IMR-90 (cell line): ENCODE measurements at regions not wholly inside any gene's neighbourhood (a gene's known extent, or its start where the extent isn't known, plus 50 kb on each side); places are given as distances from the start of the nearest gene placed in this dataset.

ENCODE experiments used
- ATAC-seq: fragments of 200-7000 bp; cut with Tn5 transposase; 2 replicates; pipeline ENCODE4 v1.9.1; 2020; ENCODE audit warnings: low read depth, mild to moderate bottlenecking, moderate library complexity
- BruUV-seq: library from RNA; stranded (reverse); fragments of 400-500 nt; replicated peaks from 2 replicates; lab custom pipeline; 2021; lab: Mats Ljungman, UMichigan
- CTCF ChIA-PET: fragments of 300-600 bp; formaldehyde crosslinking; extraction: SDS; loops from one replicate; lab custom pipeline; 2021; ENCODE audit warnings: antibody characterized with exemption; lab: Yijun Ruan, JAX
- POLR2A ChIA-PET: fragments of 300-600 bp; sonication (Branson Sonifier 250); formaldehyde crosslinking; loops from one replicate; lab custom pipeline; 2022; ENCODE audit warnings: antibody characterized with exemption; ENCODE audit not compliant: unreplicated experiment; lab: Charles Lee
- DNase-seq: peaks from one replicate; pipeline ENCODE4 v3.0.0; 2013
- H2AFZ ChIP-seq: replicated peaks from 2 replicates; pipeline ENCODE3; 2013; ENCODE audit warnings: low read length, mild to moderate bottlenecking; ENCODE audit not compliant: poor library complexity
- H2AK5ac ChIP-seq: 2 replicates; pipeline ENCODE4 v1.6.1; 2013; ENCODE audit warnings: low read depth, low read length, inconsistent platforms
- H2AK9ac ChIP-seq: replicated peaks from 2 replicates; pipeline ENCODE3; 2013; ENCODE audit warnings: mild to moderate bottlenecking, low read depth, low read length, moderate library complexity; ENCODE audit not compliant: poor library complexity
- H2BK120ac ChIP-seq: 2 replicates; pipeline ENCODE4 v1.6.1; 2013; ENCODE audit warnings: low read depth, low read length, inconsistent platforms
- H2BK15ac ChIP-seq: 3 replicates; pipeline ENCODE4 v1.6.1; 2013; ENCODE audit warnings: low read depth, low read length, inconsistent platforms
- H2BK20ac ChIP-seq: 2 replicates; pipeline ENCODE4 v1.6.1; 2013; ENCODE audit warnings: low read depth, mild to moderate bottlenecking, inconsistent platforms, low read length, moderate library complexity
- H2BK5ac ChIP-seq: 2 replicates; pipeline ENCODE4 v1.6.1; 2013; ENCODE audit warnings: mild to moderate bottlenecking, low read depth, low read length, inconsistent platforms; ENCODE audit not compliant: poor library complexity, severe bottlenecking
- H3K14ac ChIP-seq: replicated peaks from 2 replicates; pipeline ENCODE4 v1.6.1; 2013; ENCODE audit warnings: low read depth, low read length, inconsistent platforms
- H3K18ac ChIP-seq: 2 replicates; pipeline ENCODE4 v1.6.1; 2013; ENCODE audit warnings: low read depth, low read length, control low read depth
- H3K23ac ChIP-seq: 2 replicates; pipeline ENCODE4 v1.6.1; 2013; ENCODE audit warnings: low read depth, low read length, inconsistent platforms
- H3K27ac ChIP-seq: 2 replicates; pipeline ENCODE4 v1.5.1; 2013; ENCODE audit warnings: mild to moderate bottlenecking, control low read depth, low read length; ENCODE audit not compliant: insufficient read depth
- H3K27me3 ChIP-seq: 2 replicates; pipeline ENCODE4 v1.6.1; 2013; ENCODE audit warnings: low read length; ENCODE audit not compliant: control insufficient read depth, insufficient read depth
- H3K36me3 ChIP-seq: 2 replicates; pipeline ENCODE4 v1.6.1; 2013; ENCODE audit warnings: low read length, mixed read lengths; ENCODE audit not compliant: control insufficient read depth, insufficient read depth
- H3K4ac ChIP-seq: 2 replicates; pipeline ENCODE4 v1.6.1; 2013; ENCODE audit warnings: low read depth, low read length, inconsistent platforms
- H3K4me1 ChIP-seq: 2 replicates; pipeline ENCODE4 v1.6.1; 2013; ENCODE audit warnings: low read length, mixed read lengths; ENCODE audit not compliant: control insufficient read depth, insufficient read depth
- H3K4me2 ChIP-seq: 2 replicates; pipeline ENCODE4 v1.6.1; 2013; ENCODE audit warnings: low read depth, mild to moderate bottlenecking, control low read depth, low read length, moderate library complexity
- H3K4me3 ChIP-seq: 2 replicates; pipeline ENCODE4 v1.5.1; 2013; ENCODE audit warnings: low read depth, mild to moderate bottlenecking, control low read depth, low read length, moderate library complexity; ENCODE audit not compliant: insufficient read depth
- H3K56ac ChIP-seq: 2 replicates; pipeline ENCODE4 v1.6.1; 2013; ENCODE audit warnings: low read length, inconsistent platforms; ENCODE audit not compliant: insufficient read depth; ENCODE audit errors: extremely low read depth
- H3K79me1 ChIP-seq, 2 experiments: 2 replicates each; pipeline ENCODE4 v1.6.1; 2013; ENCODE audit warnings: low read length in 2 of 2, inconsistent platforms in 1 of 2, low read depth in 1 of 2
- H3K9ac ChIP-seq: 2 replicates; pipeline ENCODE4 v1.6.1; 2013; ENCODE audit warnings: low read depth, low read length, control low read depth
- H3K9me1 ChIP-seq: 2 replicates; pipeline ENCODE4 v1.6.1; 2013; ENCODE audit warnings: low read length, inconsistent platforms; ENCODE audit not compliant: insufficient read depth
- H3K9me3 ChIP-seq: 2 replicates; pipeline ENCODE4 v1.6.1; 2013; ENCODE audit warnings: low read length; ENCODE audit not compliant: control insufficient read depth, insufficient read depth
- H4K20me1 ChIP-seq: 2 replicates; pipeline ENCODE4 v1.6.1; 2013; ENCODE audit warnings: low read length, inconsistent platforms; ENCODE audit not compliant: insufficient read depth
- H4K5ac ChIP-seq: 2 replicates; pipeline ENCODE4 v1.6.1; 2013; ENCODE audit warnings: mild to moderate bottlenecking, low read depth, low read length, control low read depth
- H4K8ac ChIP-seq, 2 experiments: 2 replicates each; pipeline ENCODE4 v1.6.1; 2013; ENCODE audit warnings: low read depth in 2 of 2, low read length in 2 of 2, control low read depth in 1 of 2, inconsistent platforms in 1 of 2
- H4K91ac ChIP-seq: 2 replicates; pipeline ENCODE4 v1.6.1; 2013; ENCODE audit warnings: low read depth, low read length, inconsistent platforms; ENCODE audit not compliant: insufficient read depth
- CHD1 ChIP-seq: IDR thresholded peaks from 2 replicates; pipeline ENCODE4 v1.6.1; 2012; ENCODE audit warnings: low read depth, low read length, improper control_type of control experiment
- MAFK ChIP-seq: IDR thresholded peaks from 2 replicates; pipeline ENCODE4 v1.6.1; 2012; ENCODE audit warnings: low read depth, low read length, improper control_type of control experiment
- MXI1 ChIP-seq: IDR thresholded peaks from 2 replicates; pipeline ENCODE4 v1.6.1; 2012; ENCODE audit warnings: low read depth, mild to moderate bottlenecking, low read length, moderate library complexity, borderline replicate concordance
- NFE2L2 ChIP-seq: fragments of 150-350 bp; IDR thresholded peaks from 2 replicates; pipeline ENCODE4 v1.6.1; 2016; ENCODE audit warnings: low read depth, mild to moderate bottlenecking, low read length
- POLR2A ChIP-seq: IDR thresholded peaks from 2 replicates; pipeline ENCODE4 v1.6.1; 2012; ENCODE audit warnings: mild to moderate bottlenecking, low read depth, low read length
- RAD21 ChIP-seq: IDR thresholded peaks from 2 replicates; pipeline ENCODE4 v1.6.1; 2012; ENCODE audit warnings: low read length, improper control_type of control experiment
- RCOR1 ChIP-seq: IDR thresholded peaks from 2 replicates; pipeline ENCODE4 v1.6.1; 2012; ENCODE audit warnings: mild to moderate bottlenecking, low read length, improper control_type of control experiment; ENCODE audit not compliant: insufficient replicate concordance
- RFX5 ChIP-seq: IDR thresholded peaks from 2 replicates; pipeline ENCODE4 v1.8.0; 2012; ENCODE audit warnings: low read depth, mild to moderate bottlenecking, low read length, moderate library complexity
- SMC3 ChIP-seq: fragments of 150-350 bp; IDR thresholded peaks from 2 replicates; pipeline ENCODE4 v1.6.1; 2016; ENCODE audit warnings: low read depth, mild to moderate bottlenecking, antibody characterized with exemption, low read length, moderate library complexity
- WGBS, 2 experiments: methylation state at CpG; one replicate each; pipeline versions ENCODE4 v1.1.5 to v1.1.7; 2013; ENCODE audit warnings: missing lambda C conversion rate in 2 of 2; ENCODE audit not compliant: insufficient read length in 1 of 2; ENCODE audit errors: extremely low coverage in 2 of 2; 5-methylcytosine and 5-hydroxymethylcytosine counted together
- dilution Hi-C: fragments of 300-500 bp; cut with HindIII; formaldehyde crosslinking; loops from one replicate; pipeline ENCODE4 v1.14.3; 2018; ENCODE audit warnings: low sequenced_read_pairs; ENCODE audit not compliant: unreplicated experiment
- in situ Hi-C: fragments of 300-500 bp; cut with MboI; formaldehyde crosslinking; loops from 3 replicates; pipeline ENCODE4 v1.14.3; 2019; ENCODE audit warnings: low sequenced_read_pairs, inconsistent platforms, mixed read lengths
- intact Hi-C: fragments of 100-400 bp; cut with micrococcal nuclease; formaldehyde crosslinking; loops from 2 replicates; pipeline ENCODE4 v1.10.0; 2022
- TF ChIP-seq, protein P1 (sequence below): fragments of 150-350 bp; IDR thresholded peaks from 2 replicates; pipeline ENCODE4 v1.6.1; 2016; ENCODE audit warnings: low read depth, mild to moderate bottlenecking, low read length, moderate library complexity, borderline replicate concordance
- TF ChIP-seq, protein P2 (sequence below): fragments of 150-350 bp; IDR thresholded peaks from 2 replicates; pipeline ENCODE4 v1.6.1; 2017; ENCODE audit warnings: mild to moderate bottlenecking, antibody characterized with exemption, low read length, low read depth

DNA sequence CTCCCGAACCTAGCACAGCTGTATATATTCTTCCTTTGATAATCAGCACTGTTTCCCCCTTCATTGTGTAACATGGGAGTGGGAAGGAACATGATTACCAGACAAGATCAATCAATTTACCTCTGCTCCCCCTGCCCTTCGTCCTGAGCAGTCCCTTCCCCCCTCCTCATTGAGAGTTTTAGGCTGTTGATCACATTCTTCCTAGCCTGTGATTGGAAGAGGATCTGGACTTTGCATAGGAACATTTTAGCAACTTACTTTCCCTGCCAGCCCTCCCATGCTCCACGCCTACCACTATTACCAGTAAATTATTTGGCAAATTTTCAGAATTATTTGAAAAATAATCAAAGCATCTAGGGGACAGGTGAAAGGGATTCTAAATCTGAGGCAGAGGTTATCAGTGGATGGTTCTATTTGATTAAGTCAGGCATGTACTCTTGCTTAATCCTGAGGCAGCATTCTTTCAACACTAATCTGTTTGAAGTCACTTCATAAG is 62.7 kb upstream of the ABCD3 start:
- Histone ChIP-seq H3K14ac (no peak overlapping the region), H3K4me1 (no peaks in the 10 kb centered on the region), H4K20me1 (no peaks in the 10 kb centered on the region), H3K79me1 (no peaks in the 10 kb centered on the region), H2BK15ac (no peak overlapping the region), H2AK5ac (no peak overlapping the region), H4K91ac (no peak overlapping the region), H2BK120ac (no peak overlapping the region), H3K4me2 (no peak overlapping the region), H3K9ac (no peak overlapping the region), H2AK9ac (no peak overlapping the region), H2BK20ac (no peak overlapping the region), H4K8ac (no peak overlapping the region), H3K9me3 (peaks cover 2% of the 10 kb centered on the region; the same call in 1 of the 2 replicates), H4K5ac (no peak overlapping the region), H3K9me1 (no peaks in the 10 kb centered on the region), H3K18ac (no peak overlapping the region), H3K27ac (no peak overlapping the region), H3K56ac (no peak overlapping the region), H3K36me3 (no peaks in the 10 kb centered on the region), H3K4ac (no peak overlapping the region), H2BK5ac (no peak overlapping the region), H2AFZ (no peak overlapping the region), H3K4me3 (no peak overlapping the region), H3K23ac (no peak overlapping the region), H3K27me3 (peaks cover 43% of the 10 kb centered on the region)
- dilution Hi-C loops (no loop called here), intact Hi-C loops (loop anchor here (5.0 kb wide), 1 partner anchor 107 kb away; no protein-coding TSS in a partner anchor), in situ Hi-C loops (no loop called here)
- ATAC-seq: no peak
- WGBS, 2 experiments: no CpG with 5 or more reads among the region's 3 CpGs
- ChIA-PET POLR2A (no interaction called here), CTCF (no interaction called here)
- BruUV-seq: no TSS peak
- TF ChIP-seq MXI1: no peak
- no peak for TF ChIP-seq MAFK
- no peak for TF ChIP-seq RAD21
- TF ChIP-seq, protein P1, sequence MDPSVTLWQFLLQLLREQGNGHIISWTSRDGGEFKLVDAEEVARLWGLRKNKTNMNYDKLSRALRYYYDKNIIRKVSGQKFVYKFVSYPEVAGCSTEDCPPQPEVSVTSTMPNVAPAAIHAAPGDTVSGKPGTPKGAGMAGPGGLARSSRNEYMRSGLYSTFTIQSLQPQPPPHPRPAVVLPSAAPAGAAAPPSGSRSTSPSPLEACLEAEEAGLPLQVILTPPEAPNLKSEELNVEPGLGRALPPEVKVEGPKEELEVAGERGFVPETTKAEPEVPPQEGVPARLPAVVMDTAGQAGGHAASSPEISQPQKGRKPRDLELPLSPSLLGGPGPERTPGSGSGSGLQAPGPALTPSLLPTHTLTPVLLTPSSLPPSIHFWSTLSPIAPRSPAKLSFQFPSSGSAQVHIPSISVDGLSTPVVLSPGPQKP: no peak
- TF ChIP-seq, protein P2, sequence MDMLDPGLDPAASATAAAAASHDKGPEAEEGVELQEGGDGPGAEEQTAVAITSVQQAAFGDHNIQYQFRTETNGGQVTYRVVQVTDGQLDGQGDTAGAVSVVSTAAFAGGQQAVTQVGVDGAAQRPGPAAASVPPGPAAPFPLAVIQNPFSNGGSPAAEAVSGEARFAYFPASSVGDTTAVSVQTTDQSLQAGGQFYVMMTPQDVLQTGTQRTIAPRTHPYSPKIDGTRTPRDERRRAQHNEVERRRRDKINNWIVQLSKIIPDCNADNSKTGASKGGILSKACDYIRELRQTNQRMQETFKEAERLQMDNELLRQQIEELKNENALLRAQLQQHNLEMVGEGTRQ: no peak
- no peak for TF ChIP-seq SMC3
- no peak for TF ChIP-seq RFX5
- no peak for TF ChIP-seq CHD1
- TF ChIP-seq RCOR1: no peak
- TF ChIP-seq NFE2L2: no peak
- no peak for TF ChIP-seq POLR2A
- no peak for DNase-seq
